ENCODE measurements at regions not wholly inside any gene's neighbourhood (a gene's known extent, or its start where the extent isn't known, plus 50 kb on each side); places are given as distances from the start of the nearest gene placed in this dataset.

DNA sequence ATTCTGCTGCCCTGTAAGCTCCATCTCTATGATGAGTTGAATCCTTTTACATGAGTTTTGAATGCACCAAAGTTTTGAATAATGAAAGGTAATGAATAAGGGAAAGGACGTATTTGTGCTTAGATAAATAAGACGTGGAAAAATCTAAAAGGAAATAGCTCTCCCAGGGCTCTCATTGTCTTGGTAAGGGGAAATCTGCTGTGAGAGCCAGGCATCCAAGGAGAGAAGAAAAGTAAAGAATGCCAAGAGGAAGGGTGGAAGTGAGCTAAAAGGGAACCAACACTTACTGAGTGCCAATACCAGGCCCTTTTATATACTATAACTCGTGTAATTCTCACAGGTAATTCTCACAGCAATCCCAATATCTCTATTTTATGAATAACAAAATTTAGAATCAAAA, 62.6 kb upstream of the KLHL13 start:
- Histone ChIP-seq H3K36me3 (no peaks in the 10 kb centered on the region), H3K9me3 (no peaks in the 10 kb centered on the region), H3K4me3 (replicated peaks in 1 of 3) (no peak overlapping the region), H3K27me3 (no peaks in the 10 kb centered on the region), H3K4me1 (no peaks in the 10 kb centered on the region), H3K27ac (no peak overlapping the region)
- DNase-seq: no peak
- TF ChIP-seq, protein P1, sequence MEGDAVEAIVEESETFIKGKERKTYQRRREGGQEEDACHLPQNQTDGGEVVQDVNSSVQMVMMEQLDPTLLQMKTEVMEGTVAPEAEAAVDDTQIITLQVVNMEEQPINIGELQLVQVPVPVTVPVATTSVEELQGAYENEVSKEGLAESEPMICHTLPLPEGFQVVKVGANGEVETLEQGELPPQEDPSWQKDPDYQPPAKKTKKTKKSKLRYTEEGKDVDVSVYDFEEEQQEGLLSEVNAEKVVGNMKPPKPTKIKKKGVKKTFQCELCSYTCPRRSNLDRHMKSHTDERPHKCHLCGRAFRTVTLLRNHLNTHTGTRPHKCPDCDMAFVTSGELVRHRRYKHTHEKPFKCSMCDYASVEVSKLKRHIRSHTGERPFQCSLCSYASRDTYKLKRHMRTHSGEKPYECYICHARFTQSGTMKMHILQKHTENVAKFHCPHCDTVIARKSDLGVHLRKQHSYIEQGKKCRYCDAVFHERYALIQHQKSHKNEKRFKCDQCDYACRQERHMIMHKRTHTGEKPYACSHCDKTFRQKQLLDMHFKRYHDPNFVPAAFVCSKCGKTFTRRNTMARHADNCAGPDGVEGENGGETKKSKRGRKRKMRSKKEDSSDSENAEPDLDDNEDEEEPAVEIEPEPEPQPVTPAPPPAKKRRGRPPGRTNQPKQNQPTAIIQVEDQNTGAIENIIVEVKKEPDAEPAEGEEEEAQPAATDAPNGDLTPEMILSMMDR (IDR thresholded peaks at IDR 0.05): no peak
- no peak for TF ChIP-seq POLR2A (IDR thresholded peaks at IDR 0.05)
- 58 to 70% methylated on average over 3 of the region's 3 CpGs for WGBS, 2 donors
- intact Hi-C loops (cut with DNase I): no loop called here

DNA sequence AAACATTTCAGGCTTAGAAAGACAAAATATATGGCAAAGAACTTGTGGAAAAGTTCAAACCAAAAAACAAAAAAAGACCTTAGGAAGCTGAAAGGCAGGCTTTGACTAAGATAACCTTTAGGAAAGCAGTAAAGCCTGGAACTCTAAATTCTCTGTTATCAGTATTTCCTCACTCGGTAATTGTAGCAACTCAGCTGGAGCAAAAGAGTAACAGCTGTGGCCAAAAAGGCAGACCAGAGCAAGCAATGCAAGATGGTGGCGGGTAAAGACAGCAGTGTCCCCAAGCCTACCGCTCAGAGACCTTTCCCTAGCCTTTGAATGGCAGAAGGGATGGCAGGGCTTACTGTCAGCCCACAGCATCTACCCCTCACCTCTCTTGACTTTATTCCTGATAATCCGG, 63.1 kb upstream of the KLHL13 start:
- 85 to 86% methylated on average over 4 of the region's 4 CpGs for WGBS, 2 donors

DNA sequence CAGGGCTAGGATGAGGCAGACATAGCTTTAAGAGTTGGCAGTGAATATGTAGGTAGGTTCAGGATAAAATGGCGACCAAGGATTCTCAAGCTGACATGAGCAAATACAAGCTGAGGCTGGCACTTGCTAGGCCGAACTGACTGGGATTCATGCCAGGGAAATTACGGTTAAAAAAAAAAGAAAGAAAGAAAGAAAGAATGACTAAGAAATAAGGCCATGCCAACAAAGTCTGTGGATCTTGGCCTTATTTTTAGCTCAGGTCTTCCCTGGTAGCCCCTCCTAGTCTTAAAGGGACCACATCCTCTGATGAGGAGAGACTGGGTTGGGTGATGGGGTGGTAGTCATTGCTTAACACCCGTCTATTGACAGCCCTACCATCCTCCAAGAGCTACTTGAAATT, 64.4 kb upstream of the KLHL13 start:
- intact Hi-C loops (cut with DNase I): no loop called here
- Histone ChIP-seq H3K4me3 (replicated peaks in 1 of 3) (no peak overlapping the region), H3K27me3 (no peaks in the 10 kb centered on the region), H3K27ac (no peak overlapping the region), H3K9me3 (no peaks in the 10 kb centered on the region), H3K4me1 (no peaks in the 10 kb centered on the region), H3K36me3 (no peaks in the 10 kb centered on the region)
- WGBS, 2 donors: 74 to 78% methylated on average over 4 of the region's 4 CpGs
- TF ChIP-seq, protein P1 (IDR thresholded peaks at IDR 0.05): no peak
- TF ChIP-seq POLR2A (IDR thresholded peaks at IDR 0.05): no peak
- no peak for DNase-seq

More for the DNA sequence above, 63.1 kb upstream of the KLHL13 start:
- no peaks in the 10 kb centered on the region for H3K9me3 ChIP-seq
- intact Hi-C loops (cut with DNase I): no loop called here
- H3K4me3 ChIP-seq (replicated peaks in 1 of 3): no peak overlapping the region
- no peaks in the 10 kb centered on the region for H3K36me3 ChIP-seq
- no peaks in the 10 kb centered on the region for H3K27me3 ChIP-seq
- TF ChIP-seq, protein P1 (IDR thresholded peaks at IDR 0.05): no peak
- TF ChIP-seq POLR2A (IDR thresholded peaks at IDR 0.05): no peak
- no peak overlapping the region for H3K27ac ChIP-seq
- DNase-seq: no peak
- H3K4me1 ChIP-seq: no peaks in the 10 kb centered on the region

DNA sequence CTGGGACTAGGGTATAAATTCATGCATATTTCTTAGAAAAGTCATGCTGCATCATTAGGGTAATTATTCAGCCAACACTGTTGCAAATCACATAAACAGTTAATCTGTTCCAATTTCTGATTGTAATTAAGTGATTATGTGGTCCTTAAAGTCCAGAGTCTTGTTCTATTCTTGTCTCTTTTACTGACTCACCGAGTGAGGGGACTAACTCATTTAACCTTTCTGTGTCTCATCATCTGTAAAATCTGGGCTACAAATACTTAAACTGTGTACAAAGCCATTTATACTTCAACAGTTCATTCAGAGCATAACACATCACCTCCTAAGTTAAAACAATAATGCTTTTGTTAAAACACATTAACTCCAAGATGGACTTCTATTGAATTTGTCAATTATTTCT, 65.4 kb upstream of the KLHL13 start:
- H3K27ac ChIP-seq: no peak overlapping the region
- WGBS, 2 donors: 34 to 54% methylated on average over 1 of the region's 1 CpG

DNA sequence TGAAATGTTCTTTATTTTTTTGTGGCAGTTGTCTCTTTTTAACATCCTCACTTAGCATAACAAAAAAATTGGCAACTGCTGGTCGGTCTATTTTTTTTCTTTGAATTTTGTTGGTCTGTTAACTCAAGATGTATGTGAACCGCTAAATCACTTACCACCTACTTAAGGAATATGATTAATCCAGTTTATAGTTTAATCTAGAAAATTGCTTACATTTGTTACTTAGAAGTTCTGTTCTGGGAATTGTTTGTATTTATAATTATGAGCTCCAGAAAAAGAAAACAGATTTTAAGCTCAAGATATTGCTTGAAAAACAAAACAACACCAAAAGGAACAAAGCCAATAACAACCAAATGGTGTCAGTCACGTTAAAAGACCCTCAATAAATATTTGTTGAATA, 66.1 kb upstream of the KLHL13 start:
- Histone ChIP-seq H3K27ac (no peak overlapping the region), H3K27me3 (no peaks in the 10 kb centered on the region), H3K4me1 (no peaks in the 10 kb centered on the region), H3K36me3 (no peaks in the 10 kb centered on the region), H3K4me3 (replicated peaks in 1 of 3) (no peak overlapping the region), H3K9me3 (no peaks in the 10 kb centered on the region)
- TF ChIP-seq, protein P1 (IDR thresholded peaks at IDR 0.05): no peak
- TF ChIP-seq POLR2A (IDR thresholded peaks at IDR 0.05): no peak
- no peak for DNase-seq
- intact Hi-C loops (cut with DNase I): no loop called here
- WGBS, 2 donors: 61 to 75% methylated on average over 3 of the region's 3 CpGs

More for the DNA sequence above, 65.4 kb upstream of the KLHL13 start:
- intact Hi-C loops (cut with DNase I): no loop called here
- no peaks in the 10 kb centered on the region for H3K9me3 ChIP-seq
- no peaks in the 10 kb centered on the region for H3K36me3 ChIP-seq
- H3K4me1 ChIP-seq: no peaks in the 10 kb centered on the region
- no peaks in the 10 kb centered on the region for H3K27me3 ChIP-seq
- no peak overlapping the region for H3K4me3 ChIP-seq (replicated peaks in 1 of 3)
- no peak for TF ChIP-seq POLR2A (IDR thresholded peaks at IDR 0.05)
- TF ChIP-seq, protein P1 (IDR thresholded peaks at IDR 0.05): no peak
- DNase-seq: no peak
